Stimulated activated CD4-positive, alpha-beta T cell treated with anti-CD3 and anti-CD28 coated beads, Interleukin-1b, Interleukin-23, amount 100 ng/mL, for 1 hour (primary cell): ENCODE measurements at regions not wholly inside any gene's neighbourhood (a gene's known extent, or its start where the extent isn't known, plus 50 kb on each side); places are given as distances from the start of the nearest gene placed in this dataset.

Source experiments
- DNase-seq, 2 donors: peaks; one replicate each; pipeline ENCODE4 v3.0.0-alpha.2; 2020; ENCODE audit warnings: low read depth in 2 of 2

- no peak for DNase-seq
Observed at GRCh38 chr3:87414271-87414670, 137.9 kb upstream of the POU1F1 start.

GRCh38 chr3:87413814-87414213 lies 137.4 kb upstream of the POU1F1 start:
- no peak for DNase-seq

- DNase-seq: no peak
Observed at GRCh38 chr3:87410110-87410509, 133.7 kb upstream of the POU1F1 start.

- no peak for DNase-seq
Observed at GRCh38 chr3:87398168-87398801, 121.9 kb upstream of the POU1F1 start.

DNA sequence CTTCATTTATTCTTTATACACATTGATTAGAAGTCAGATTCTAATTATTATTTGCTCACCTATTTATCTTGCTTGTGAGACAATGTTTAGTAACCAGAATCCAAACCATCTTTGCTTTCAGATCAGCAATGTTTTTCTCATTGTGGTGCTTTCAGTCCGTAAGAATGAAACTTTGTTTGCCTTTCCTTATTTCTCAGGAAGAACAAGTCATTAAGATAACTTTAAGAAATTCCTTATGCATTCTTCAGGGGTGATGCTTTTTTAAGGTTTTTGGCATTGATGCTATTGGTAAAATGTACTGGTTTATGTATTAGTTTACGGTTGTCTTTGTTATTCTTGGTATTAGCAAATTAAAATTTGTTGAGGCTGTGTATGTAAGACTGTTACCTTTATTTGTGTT lies 120.8 kb upstream of the POU1F1 start:
- no peak for DNase-seq

GRCh38 chr3:87390821-87391220 lies 114.4 kb upstream of the POU1F1 start:
- DNase-seq: no peak

DNA sequence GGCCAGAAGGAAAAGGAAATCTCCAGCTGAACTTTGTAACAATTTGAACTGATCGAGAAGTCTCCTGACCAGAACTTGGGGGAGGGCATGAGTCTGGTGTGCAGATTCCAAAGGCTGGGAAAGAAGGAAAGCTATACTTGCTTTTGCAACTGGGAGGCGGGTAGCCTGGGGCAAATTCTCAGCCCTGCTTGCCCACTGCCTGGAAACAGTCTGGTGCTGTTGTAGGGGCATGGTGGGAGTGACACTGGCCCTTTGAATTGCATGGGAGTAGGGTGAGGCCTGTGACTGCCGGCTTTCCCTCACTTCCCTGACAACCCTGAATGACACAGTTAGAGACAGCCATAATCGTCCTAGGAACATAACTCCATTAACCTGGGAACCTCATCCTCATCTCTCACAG lies 114.0 kb upstream of the POU1F1 start:
- no peak for DNase-seq

GRCh38 chr3:87375231-87375682 lies 98.9 kb upstream of the POU1F1 start:
- DNase-seq: no peak

DNA sequence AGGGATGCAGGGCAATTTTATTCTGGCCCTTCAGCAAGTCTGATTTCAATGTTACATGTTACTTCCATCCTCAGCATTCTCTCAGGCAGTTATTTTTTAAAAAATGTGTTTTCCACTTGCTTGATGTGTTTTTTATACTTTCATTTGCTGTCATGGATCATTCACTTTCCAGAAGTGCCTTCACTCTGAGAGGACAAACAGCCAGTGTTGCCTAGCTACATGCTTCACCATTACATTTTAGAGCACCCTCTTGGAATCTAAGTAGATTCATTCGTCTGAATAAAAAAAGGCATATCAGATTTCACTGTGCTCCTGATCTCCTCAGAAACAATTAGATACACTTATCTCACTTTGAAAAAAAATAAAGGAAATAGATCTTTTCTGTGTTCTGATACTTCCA lies 93.6 kb upstream of the POU1F1 start:
- DNase-seq: no peak

DNA sequence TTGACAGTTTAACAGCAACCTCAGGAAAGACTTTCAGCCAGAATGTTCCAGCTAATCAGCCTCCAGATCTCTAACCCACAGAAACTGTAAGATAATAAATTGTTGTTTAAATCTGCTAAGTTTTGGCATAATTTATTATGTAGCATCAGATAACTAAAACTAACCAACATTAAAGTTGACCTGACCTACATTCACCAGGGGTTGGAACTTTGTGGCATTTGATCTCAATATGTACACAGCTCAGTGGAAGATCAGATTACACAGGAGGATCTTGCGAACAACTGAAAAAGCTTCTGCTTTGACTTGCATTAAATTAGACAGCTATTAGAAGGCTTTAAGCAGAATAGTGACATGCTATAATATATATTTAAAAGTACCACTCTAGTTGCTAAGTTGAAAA lies 91.4 kb upstream of the POU1F1 start:
- DNase-seq: no peak

DNA sequence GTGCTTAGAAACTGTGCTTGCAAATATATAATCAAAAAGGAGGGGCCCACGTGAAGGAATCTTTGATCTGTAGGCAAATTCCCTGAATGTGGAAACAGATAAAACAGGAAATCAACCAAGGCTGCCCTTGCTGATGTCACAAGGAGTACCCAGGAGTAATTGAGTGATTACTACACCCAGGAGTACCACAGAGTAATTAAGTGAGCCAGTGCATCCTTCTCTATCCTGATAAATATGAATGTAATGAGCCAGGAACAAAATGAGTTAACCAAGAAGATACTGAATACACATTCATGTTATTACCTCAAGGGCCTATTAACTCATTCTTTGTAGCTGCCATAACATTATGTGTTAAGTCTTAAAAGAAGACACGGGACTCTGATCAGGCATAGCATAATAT lies 87.3 kb upstream of the POU1F1 start:
- DNase-seq: no peak

- no peak for DNase-seq
Observed at GRCh38 chr3:87361956-87362355, 85.6 kb upstream of the POU1F1 start.

GRCh38 chr3:87361271-87361670 lies 84.9 kb upstream of the POU1F1 start:
- no peak for DNase-seq

- no peak for DNase-seq
Observed at GRCh38 chr3:87359826-87360225, 83.4 kb upstream of the POU1F1 start.

- no peak for DNase-seq
Observed at GRCh38 chr3:87359025-87359424, 82.6 kb upstream of the POU1F1 start.

- DNase-seq: no peak
Observed at GRCh38 chr3:87358066-87358465, 81.7 kb upstream of the POU1F1 start.

DNA sequence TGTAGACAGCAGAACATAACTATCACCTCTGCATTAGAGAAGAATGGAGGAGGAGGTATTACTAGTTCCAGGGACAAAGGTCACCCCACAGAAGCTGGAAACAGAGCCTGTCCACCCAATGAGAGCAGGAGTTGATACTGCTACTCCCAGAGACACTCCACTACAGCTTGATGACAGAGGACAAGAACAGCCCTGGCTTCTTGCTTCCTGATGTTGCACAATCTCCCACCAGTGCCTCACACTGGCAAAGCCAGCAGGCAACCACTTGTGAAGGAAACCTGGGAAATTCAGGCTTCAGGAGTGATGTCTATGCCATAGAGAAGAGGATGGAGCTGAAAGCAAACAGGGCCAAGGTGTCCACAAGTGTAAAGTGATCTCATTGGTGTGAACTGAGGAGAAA lies 78.0 kb upstream of the POU1F1 start:
- no peak for DNase-seq

- DNase-seq: no peak
Observed at GRCh38 chr3:87351937-87352336, 75.6 kb upstream of the POU1F1 start.

GRCh38 chr3:87350367-87351199 lies 74.2 kb upstream of the POU1F1 start:
- DNase-seq: no peak

- DNase-seq: no peak
Observed at GRCh38 chr3:87349833-87350232, 73.4 kb upstream of the POU1F1 start.

DNA sequence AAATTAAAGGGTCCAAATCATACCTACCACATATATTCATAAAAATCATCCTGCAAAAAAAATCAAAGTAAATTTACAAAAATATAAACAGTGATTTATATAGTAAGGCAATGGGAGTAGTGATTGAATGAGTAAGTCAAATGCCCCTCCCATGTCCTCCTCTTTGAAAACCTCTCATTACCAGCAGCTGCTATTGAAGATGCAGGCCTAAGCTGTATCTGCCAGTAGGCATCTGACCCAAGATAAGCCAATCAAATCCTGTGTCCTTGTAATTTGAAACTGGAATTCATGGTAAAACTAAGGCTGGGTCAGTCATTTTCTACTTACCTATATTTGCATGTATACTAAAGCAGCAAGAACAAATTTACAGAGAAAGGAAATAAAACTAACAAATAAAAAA lies 60.4 kb upstream of the POU1F1 start:
- no peak for DNase-seq

DNA sequence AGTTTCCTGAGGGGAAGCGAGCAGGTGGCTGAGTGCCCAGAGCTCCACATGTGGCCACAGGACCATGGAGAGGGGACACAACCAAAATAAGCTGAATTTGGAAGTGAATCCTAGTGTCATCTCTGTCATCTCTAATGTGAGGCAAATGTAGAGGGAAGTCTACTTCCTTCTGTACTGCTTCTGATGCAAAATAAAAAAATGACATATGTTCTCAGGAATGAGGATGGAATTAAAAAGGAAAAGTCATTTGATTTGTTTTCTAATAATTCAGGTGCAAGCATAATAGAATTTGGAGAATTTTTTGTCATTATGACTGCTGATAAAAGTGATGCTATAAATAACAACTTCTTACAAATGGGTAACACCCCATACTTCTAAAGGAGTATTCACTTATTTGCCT lies 59.5 kb upstream of the POU1F1 start:
- DNase-seq: no peak

GRCh38 chr3:87333393-87333892 lies 57.1 kb upstream of the POU1F1 start:
- no peak for DNase-seq
